ENCODE measurements at regions not wholly inside any gene's neighbourhood (a gene's known extent, or its start where the extent isn't known, plus 50 kb on each side); places are given as distances from the start of the nearest gene placed in this dataset.

GRCh38 chr5:159850160-159850559 lies 66.1 kb upstream of the ADRA1B start:
- Histone ChIP-seq H3K9ac (ENCODE audit: low read depth in 1 of 3, low read length in 3 of 3) (no peak overlapping the region), H3K27me3 (ENCODE audit: control insufficient read depth in 3 of 3, insufficient read depth in 3 of 3, low read length in 3 of 3) (no peaks in the 10 kb centered on the region), H3K4me3 (ENCODE audit: low read length in 3 of 3) (no peak overlapping the region), H3K27ac (ENCODE audit: low read depth, low read length) (peak overlapping the region; percentile 66), H3K9me3 (ENCODE audit: control insufficient read depth in 3 of 3, low read length in 3 of 3) (no peaks in the 10 kb centered on the region), H3K4me1 (ENCODE audit: control insufficient read depth in 3 of 3, insufficient read depth in 3 of 3, low read length in 3 of 3) (peaks cover 6 to 13% (median 11%) of the 10 kb centered on the region in 3 donors), H3K36me3 (ENCODE audit: control insufficient read depth in 3 of 3, insufficient read depth in 3 of 3, low read length in 3 of 3) (no peaks in the 10 kb centered on the region)

- Histone ChIP-seq H3K9me3 (ENCODE audit: control insufficient read depth in 3 of 3, low read length in 3 of 3) (no peaks in the 10 kb centered on the region), H3K9ac (ENCODE audit: low read depth in 1 of 3, low read length in 3 of 3) (no peak overlapping the region), H3K4me3 (ENCODE audit: low read length in 3 of 3) (no peak overlapping the region), H3K27ac (ENCODE audit: low read depth, low read length) (no peak overlapping the region), H3K4me1 (ENCODE audit: control insufficient read depth in 3 of 3, insufficient read depth in 3 of 3, low read length in 3 of 3) (peaks cover 6 to 13% (median 11%) of the 10 kb centered on the region in 3 donors), H3K36me3 (ENCODE audit: control insufficient read depth in 3 of 3, insufficient read depth in 3 of 3, low read length in 3 of 3) (no peaks in the 10 kb centered on the region), H3K27me3 (ENCODE audit: control insufficient read depth in 3 of 3, insufficient read depth in 3 of 3, low read length in 3 of 3) (no peaks in the 10 kb centered on the region)
These were observed 65.2 kb upstream of the ADRA1B start for GRCh38 chr5:159851053-159851452.

- Histone ChIP-seq H3K36me3 (ENCODE audit: control insufficient read depth in 3 of 3, insufficient read depth in 3 of 3, low read length in 3 of 3) (no peaks in the 10 kb centered on the region), H3K27me3 (ENCODE audit: control insufficient read depth in 3 of 3, insufficient read depth in 3 of 3, low read length in 3 of 3) (no peaks in the 10 kb centered on the region), H3K27ac (ENCODE audit: low read depth, low read length) (no peak overlapping the region), H3K9me3 (ENCODE audit: control insufficient read depth in 3 of 3, low read length in 3 of 3) (no peaks in the 10 kb centered on the region), H3K9ac (ENCODE audit: low read depth in 1 of 3, low read length in 3 of 3) (no peak overlapping the region), H3K4me1 (ENCODE audit: control insufficient read depth in 3 of 3, insufficient read depth in 3 of 3, low read length in 3 of 3) (peaks cover 6 to 7% (median 7%) of the 10 kb centered on the region in 3 donors), H3K4me3 (ENCODE audit: low read length in 3 of 3) (no peak overlapping the region)
These were observed 61.4 kb upstream of the ADRA1B start for GRCh38 chr5:159854916-159855315.

GRCh38 chr5:159855476-159856191 lies 60.6 kb upstream of the ADRA1B start:
- Histone ChIP-seq H3K9ac (ENCODE audit: low read depth in 1 of 3, low read length in 3 of 3) (no peak overlapping the region), H3K9me3 (ENCODE audit: control insufficient read depth in 3 of 3, low read length in 3 of 3) (no peaks in the 10 kb centered on the region), H3K4me1 (ENCODE audit: control insufficient read depth in 3 of 3, insufficient read depth in 3 of 3, low read length in 3 of 3) (peaks cover 0 to 1% (median 0%) of the 10 kb centered on the region in 3 donors), H3K27me3 (ENCODE audit: control insufficient read depth in 3 of 3, insufficient read depth in 3 of 3, low read length in 3 of 3) (no peaks in the 10 kb centered on the region), H3K4me3 (ENCODE audit: low read length in 3 of 3) (no peak overlapping the region), H3K27ac (ENCODE audit: low read depth, low read length) (no peak overlapping the region), H3K36me3 (ENCODE audit: control insufficient read depth in 3 of 3, insufficient read depth in 3 of 3, low read length in 3 of 3) (no peaks in the 10 kb centered on the region)

- Histone ChIP-seq H3K27me3 (ENCODE audit: control insufficient read depth in 3 of 3, insufficient read depth in 3 of 3, low read length in 3 of 3) (no peaks in the 10 kb centered on the region), H3K4me3 (ENCODE audit: low read length in 3 of 3) (no peak overlapping the region), H3K9me3 (ENCODE audit: control insufficient read depth in 3 of 3, low read length in 3 of 3) (no peaks in the 10 kb centered on the region), H3K4me1 (ENCODE audit: control insufficient read depth in 3 of 3, insufficient read depth in 3 of 3, low read length in 3 of 3) (no peaks in the 10 kb centered on the region), H3K9ac (ENCODE audit: low read depth in 1 of 3, low read length in 3 of 3) (no peak overlapping the region), H3K27ac (ENCODE audit: low read depth, low read length) (no peak overlapping the region), H3K36me3 (ENCODE audit: control insufficient read depth in 3 of 3, insufficient read depth in 3 of 3, low read length in 3 of 3) (no peaks in the 10 kb centered on the region)
These were observed 57.4 kb upstream of the ADRA1B start for GRCh38 chr5:159858871-159859270.

- H3K4me3 ChIP-seq (ENCODE audit: low read length in 3 of 3), result no peak overlapping the region
- peaks cover 0 to 6% (median 4%) of the 10 kb centered on the region in 3 donors for H3K4me1 ChIP-seq (ENCODE audit: control insufficient read depth in 3 of 3, insufficient read depth in 3 of 3, low read length in 3 of 3)
- no peaks in the 10 kb centered on the region for H3K36me3 ChIP-seq (ENCODE audit: control insufficient read depth in 3 of 3, insufficient read depth in 3 of 3, low read length in 3 of 3)
- no peak overlapping the region for H3K27ac ChIP-seq (ENCODE audit: low read depth, low read length)
- no peaks in the 10 kb centered on the region for H3K9me3 ChIP-seq (ENCODE audit: control insufficient read depth in 3 of 3, low read length in 3 of 3)
- H3K9ac ChIP-seq (ENCODE audit: low read depth in 1 of 3, low read length in 3 of 3), result no peak overlapping the region
- H3K27me3 ChIP-seq (ENCODE audit: control insufficient read depth in 3 of 3, insufficient read depth in 3 of 3, low read length in 3 of 3), result no peaks in the 10 kb centered on the region
These were observed 55.2 kb upstream of the ADRA1B start for GRCh38 chr5:159861086-159861485.

GRCh38 chr5:159864885-159865691 lies 51.2 kb upstream of the ADRA1B start:
- peak overlapping the region; percentile 7 to 35 (median 19) for H3K4me3 ChIP-seq (ENCODE audit: low read length in 3 of 3)
- H3K36me3 ChIP-seq (ENCODE audit: control insufficient read depth in 3 of 3, insufficient read depth in 3 of 3, low read length in 3 of 3), result no peaks in the 10 kb centered on the region
- no peaks in the 10 kb centered on the region for H3K27me3 ChIP-seq (ENCODE audit: control insufficient read depth in 3 of 3, insufficient read depth in 3 of 3, low read length in 3 of 3)
- H3K27ac ChIP-seq (ENCODE audit: low read depth, low read length), result no peak overlapping the region
- H3K4me1 ChIP-seq (ENCODE audit: control insufficient read depth in 3 of 3, insufficient read depth in 3 of 3, low read length in 3 of 3), result peaks cover 0 to 6% (median 4%) of the 10 kb centered on the region in 3 donors
- H3K9me3 ChIP-seq (ENCODE audit: control insufficient read depth in 3 of 3, low read length in 3 of 3), result no peaks in the 10 kb centered on the region
- H3K9ac ChIP-seq (ENCODE audit: low read depth in 1 of 3, low read length in 3 of 3), result no peak overlapping the region

GRCh38 chr5:159866093-159866492 lies 50.2 kb upstream of the ADRA1B start:
- Histone ChIP-seq H3K27ac (ENCODE audit: low read depth, low read length) (no peak overlapping the region), H3K27me3 (ENCODE audit: control insufficient read depth in 3 of 3, insufficient read depth in 3 of 3, low read length in 3 of 3) (no peaks in the 10 kb centered on the region), H3K4me1 (ENCODE audit: control insufficient read depth in 3 of 3, insufficient read depth in 3 of 3, low read length in 3 of 3) (peaks cover 0 to 6% (median 4%) of the 10 kb centered on the region in 3 donors), H3K36me3 (ENCODE audit: control insufficient read depth in 3 of 3, insufficient read depth in 3 of 3, low read length in 3 of 3) (no peaks in the 10 kb centered on the region), H3K9me3 (ENCODE audit: control insufficient read depth in 3 of 3, low read length in 3 of 3) (no peaks in the 10 kb centered on the region), H3K9ac (ENCODE audit: low read depth in 1 of 3, low read length in 3 of 3) (no peak overlapping the region), H3K4me3 (ENCODE audit: low read length in 3 of 3) (no peak overlapping the region)

Measured in skeletal muscle tissue (tissue), 3 donors.